ENCODE measurements at regions not wholly inside any gene's neighbourhood (a gene's known extent, or its start where the extent isn't known, plus 50 kb on each side); places are given as distances from the start of the nearest gene placed in this dataset.

GRCh38 chr4:87720094-87720691 is 70.1 kb downstream of the DMP1 start:
- TF ChIP-seq POLR2A (IDR thresholded peaks at IDR 0.05) (no peak), CTCF (IDR thresholded peaks at IDR 0.05 in 4 of 5, conservative IDR thresholded peaks at IDR 0.05 in 1 of 5) (no peak)
